Esophagus squamous epithelium (tissue), 4 donors: ENCODE measurements at regions not wholly inside any gene's neighbourhood (a gene's known extent, or its start where the extent isn't known, plus 50 kb on each side); places are given as distances from the start of the nearest gene placed in this dataset.

Experiments used
- POLR2A ChIP-seq, 4 donors: fragments of 450-650 bp; IDR thresholded peaks; one replicate each; pipeline ENCODE4 v1.6.1; 2017; ENCODE audit warnings: antibody characterized with exemption in 4 of 4, mild to moderate bottlenecking in 4 of 4, moderate library complexity in 3 of 4
- TF ChIP-seq, protein P1 (sequence below), 6 experiments: fragments of 450-650 bp in 4 of 6; fragments of 200-600 bp in 2 of 6; sonication (generic) in 2 of 6; IDR thresholded peaks; one replicate each; pipeline ENCODE4 v1.5.1; 2016 to 2019; ENCODE audit warnings: antibody characterized with exemption in 6 of 6, mild to moderate bottlenecking in 4 of 6, moderate library complexity in 4 of 6

DNA sequence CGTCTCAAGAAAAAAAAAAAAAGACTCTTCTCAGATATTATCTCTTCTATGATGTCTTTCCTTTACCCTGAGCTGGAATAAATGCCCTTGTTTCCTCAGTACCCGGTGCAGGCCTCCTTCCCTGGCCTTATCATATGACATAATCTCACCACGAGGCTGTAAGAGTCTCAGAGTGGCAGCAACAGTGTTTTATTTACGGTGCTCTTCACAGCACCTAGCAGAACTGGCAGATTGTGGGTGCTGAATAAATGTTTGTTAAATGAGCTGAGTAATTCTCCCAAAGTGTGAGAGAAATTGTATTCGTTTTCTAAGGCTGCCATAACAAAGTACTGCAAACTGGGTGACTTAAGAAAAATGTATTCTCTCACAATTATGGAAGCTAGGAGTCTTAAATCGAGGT lies 82.8 kb upstream of the CD28 start:
- TF ChIP-seq, protein P1, sequence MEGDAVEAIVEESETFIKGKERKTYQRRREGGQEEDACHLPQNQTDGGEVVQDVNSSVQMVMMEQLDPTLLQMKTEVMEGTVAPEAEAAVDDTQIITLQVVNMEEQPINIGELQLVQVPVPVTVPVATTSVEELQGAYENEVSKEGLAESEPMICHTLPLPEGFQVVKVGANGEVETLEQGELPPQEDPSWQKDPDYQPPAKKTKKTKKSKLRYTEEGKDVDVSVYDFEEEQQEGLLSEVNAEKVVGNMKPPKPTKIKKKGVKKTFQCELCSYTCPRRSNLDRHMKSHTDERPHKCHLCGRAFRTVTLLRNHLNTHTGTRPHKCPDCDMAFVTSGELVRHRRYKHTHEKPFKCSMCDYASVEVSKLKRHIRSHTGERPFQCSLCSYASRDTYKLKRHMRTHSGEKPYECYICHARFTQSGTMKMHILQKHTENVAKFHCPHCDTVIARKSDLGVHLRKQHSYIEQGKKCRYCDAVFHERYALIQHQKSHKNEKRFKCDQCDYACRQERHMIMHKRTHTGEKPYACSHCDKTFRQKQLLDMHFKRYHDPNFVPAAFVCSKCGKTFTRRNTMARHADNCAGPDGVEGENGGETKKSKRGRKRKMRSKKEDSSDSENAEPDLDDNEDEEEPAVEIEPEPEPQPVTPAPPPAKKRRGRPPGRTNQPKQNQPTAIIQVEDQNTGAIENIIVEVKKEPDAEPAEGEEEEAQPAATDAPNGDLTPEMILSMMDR (IDR thresholded peaks at IDR 0.05): no peak
- no peak for TF ChIP-seq POLR2A (IDR thresholded peaks at IDR 0.05)
